ENCODE measurements at regions not wholly inside any gene's neighbourhood (a gene's known extent, or its start where the extent isn't known, plus 50 kb on each side); places are given as distances from the start of the nearest gene placed in this dataset.
"Not testable (repeated sequence)": the region's sequence is repeated elsewhere in the genome, so short reads cannot be mapped to it uniquely, and the experiment has no call there.

DNA sequence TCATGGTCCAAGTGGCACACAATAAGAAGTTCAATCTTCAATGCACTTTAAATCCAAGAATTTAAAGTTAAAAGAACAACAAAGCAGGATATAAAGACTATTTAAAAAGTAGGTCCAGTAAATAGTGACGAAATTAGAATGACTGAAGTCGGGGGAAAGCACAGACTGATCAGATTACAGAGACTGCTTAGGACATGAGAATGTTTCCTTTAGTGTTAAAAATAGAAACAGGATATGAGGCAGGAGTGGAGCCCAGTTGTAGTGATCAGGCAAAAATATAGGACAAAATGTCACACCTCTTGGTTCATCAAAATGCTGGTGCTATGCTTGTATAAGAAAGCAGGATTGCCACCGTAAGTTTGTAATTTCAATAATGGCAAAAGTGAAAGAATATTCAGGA lies 52.2 kb upstream of the CD163 start:
- Histone ChIP-seq H3K27me3 (replicated peaks; ENCODE audit: insufficient read depth, low read length) (no peaks in the 10 kb centered on the region), H2AFZ (ENCODE audit: low read length) (no peak overlapping the region), H3K9me3 (replicated peaks; ENCODE audit: insufficient read depth, low read length) (no peaks in the 10 kb centered on the region), H3F3A (ENCODE audit: insufficient read depth, low read length) (no peaks in the 10 kb centered on the region), H3K9ac (ENCODE audit: low read length) (no peak overlapping the region), H3K4me1 (ENCODE audit: low read length) (no peaks in the 10 kb centered on the region), H3K4me3 (ENCODE audit: low read length) (no peak overlapping the region), H3K9me2 (replicated peaks; ENCODE audit: insufficient read depth, low read length) (no peaks in the 10 kb centered on the region), H3K4me2 (ENCODE audit: low read depth, low read length) (no peak overlapping the region), H3K79me2 (ENCODE audit: low read length) (no peaks in the 10 kb centered on the region), H4K20me1 (ENCODE audit: insufficient read depth, low read length) (no peaks in the 10 kb centered on the region), H3K27ac (ENCODE audit: low read length) (no peak overlapping the region), H3K36me3 (replicated peaks; ENCODE audit: insufficient read depth, low read length) (no peaks in the 10 kb centered on the region)
- TF ChIP-seq CTCF (IDR thresholded peaks at IDR 0.05; ENCODE audit: low read length) (no peak), EZH2phosphoT487 (IDR thresholded peaks at IDR 0.05; ENCODE audit: low read length) (no peak), EZH2 (optimal IDR thresholded peaks at IDR 0.05; ENCODE audit: low read depth, low read length) (no peak)
- no peak for DNase-seq

GRCh38 chr12:7554831-7555230 lies 51.3 kb upstream of the CD163 start:
- not testable (repeated sequence) for H3K9ac ChIP-seq (ENCODE audit: low read length)

More at GRCh38 chr12:7554831-7555230, 51.3 kb upstream of the CD163 start:
- not testable (repeated sequence) for H3F3A ChIP-seq (ENCODE audit: insufficient read depth, low read length); H3K4me3 ChIP-seq (ENCODE audit: low read length); DNase-seq; H3K79me2 ChIP-seq (ENCODE audit: low read length); H3K9me2 ChIP-seq (replicated peaks; ENCODE audit: insufficient read depth, low read length); H3K4me1 ChIP-seq (ENCODE audit: low read length); H3K4me2 ChIP-seq (ENCODE audit: low read depth, low read length); H3K36me3 ChIP-seq (replicated peaks; ENCODE audit: insufficient read depth, low read length); H3K27ac ChIP-seq (ENCODE audit: low read length); H3K9me3 ChIP-seq (replicated peaks; ENCODE audit: insufficient read depth, low read length); H3K27me3 ChIP-seq (replicated peaks; ENCODE audit: insufficient read depth, low read length); H2AFZ ChIP-seq (ENCODE audit: low read length); H4K20me1 ChIP-seq (ENCODE audit: insufficient read depth, low read length)
